HG03354 (cell line): ENCODE measurements at regions not wholly inside any gene's neighbourhood (a gene's known extent, or its start where the extent isn't known, plus 50 kb on each side); places are given as distances from the start of the nearest gene placed in this dataset.

Experiments
- ATAC-seq: cut with Tn5 transposase; IDR thresholded peaks from one replicate; pipeline ENCODE4 v1.9.1; 2021; ENCODE audit warnings: mild to moderate bottlenecking; ENCODE audit not compliant: unreplicated experiment, poor library complexity, severe bottlenecking

GRCh38 chr1:10953505-10954193 is 58.8 kb upstream of the TARDBP start:
- no peak for ATAC-seq

- ATAC-seq, result no peak
These were observed 55.3 kb upstream of the TARDBP start for GRCh38 chr1:10957133-10957532.

- ATAC-seq, result no peak
These were observed 53.8 kb upstream of the TARDBP start for GRCh38 chr1:10958614-10959013.

- ATAC-seq, result peak; percentile 56
These were observed 51.8 kb upstream of the TARDBP start for GRCh38 chr1:10960411-10961299.

GRCh38 chr1:10961300-10961833 is 51.1 kb upstream of the TARDBP start:
- ATAC-seq, result no peak

GRCh38 chr1:10962483-10962882 is 50.0 kb upstream of the TARDBP start:
- ATAC-seq, result no peak
